Suppressor macrophage treated with lipopolysaccharide for 1 hour (primary cell): ENCODE measurements at regions not wholly inside any gene's neighbourhood (a gene's known extent, or its start where the extent isn't known, plus 50 kb on each side); places are given as distances from the start of the nearest gene placed in this dataset.
"Not testable (repeated sequence)": the region's sequence is repeated elsewhere in the genome, so short reads cannot be mapped to it uniquely, and the experiment has no call there.

Source experiments
- DNase-seq, 3 donors: peaks; one replicate each; pipeline ENCODE4 v3.0.0-alpha.2; 2020 to 2022

GRCh38 chr9:109599131-109599530 is 101.0 kb upstream of the PTPN3 start:
- DNase-seq: no peak

- no peak for DNase-seq
Observed at GRCh38 chr9:109599711-109600110, 101.6 kb upstream of the PTPN3 start.

- no peak for DNase-seq
Observed at GRCh38 chr9:109600142-109600541, 102.0 kb upstream of the PTPN3 start.

GRCh38 chr9:109601181-109601580 is 103.1 kb upstream of the PTPN3 start:
- no peak for DNase-seq

- DNase-seq: no peak
Observed at GRCh38 chr9:109602987-109603386, 104.9 kb upstream of the PTPN3 start.

- no peak for DNase-seq
Observed at GRCh38 chr9:109604131-109604530, 106.0 kb upstream of the PTPN3 start.

- DNase-seq: peak in 1 of 3 donors; percentile 1
Observed at GRCh38 chr9:109604781-109605180, 106.7 kb upstream of the PTPN3 start.

- DNase-seq: no peak
Observed at GRCh38 chr9:109609060-109609459, 111.0 kb upstream of the PTPN3 start.

GRCh38 chr9:109616571-109617120 is 118.5 kb upstream of the PTPN3 start:
- no peak for DNase-seq

- DNase-seq: no peak
Observed at GRCh38 chr9:109619310-109619709, 121.2 kb upstream of the PTPN3 start.

- no peak for DNase-seq
Observed at GRCh38 chr9:109624143-109624542, 126.0 kb upstream of the PTPN3 start.

- DNase-seq: no peak
Observed at GRCh38 chr9:109624896-109625295, 126.8 kb upstream of the PTPN3 start.

GRCh38 chr9:109627042-109627441 is 128.9 kb upstream of the PTPN3 start:
- DNase-seq: no peak

- no peak for DNase-seq
Observed at GRCh38 chr9:109629615-109630014, 131.5 kb upstream of the PTPN3 start.

- no peak for DNase-seq
Observed at GRCh38 chr9:109632817-109633216, 134.7 kb upstream of the PTPN3 start.

- DNase-seq: no peak
Observed at GRCh38 chr9:109639674-109640579, 140.1 kb upstream of the PALM2AKAP2 start.

- peak in 1 of 3 donors; percentile 3 for DNase-seq
Observed at GRCh38 chr9:109640580-109641371, 139.2 kb upstream of the PALM2AKAP2 start.

GRCh38 chr9:109641372-109641659 is 138.7 kb upstream of the PALM2AKAP2 start:
- DNase-seq: no peak

GRCh38 chr9:109652112-109652511 is 127.9 kb upstream of the PALM2AKAP2 start:
- no peak for DNase-seq

GRCh38 chr9:109652971-109653370 is 127.0 kb upstream of the PALM2AKAP2 start:
- DNase-seq: peak; percentile 8 to 35 (median 10)

GRCh38 chr9:109653470-109653869 is 126.5 kb upstream of the PALM2AKAP2 start:
- no peak for DNase-seq

GRCh38 chr9:109663978-109664377 is 116.0 kb upstream of the PALM2AKAP2 start:
- not testable (repeated sequence) for DNase-seq

GRCh38 chr9:109665736-109666135 is 114.3 kb upstream of the PALM2AKAP2 start:
- not testable (repeated sequence) for DNase-seq

- no peak for DNase-seq
Observed at GRCh38 chr9:109681301-109681700, 98.7 kb upstream of the PALM2AKAP2 start.
